DOHH2 (cell line): ENCODE measurements at regions not wholly inside any gene's neighbourhood (a gene's known extent, or its start where the extent isn't known, plus 50 kb on each side); places are given as distances from the start of the nearest gene placed in this dataset.
"Not testable (repeated sequence)": the region's sequence is repeated elsewhere in the genome, so short reads cannot be mapped to it uniquely, and the experiment has no call there.

Source experiments
- CTCF ChIP-seq: fragments of 200-600 bp; sonication (generic); IDR thresholded peaks from one replicate; pipeline ENCODE4 v1.5.1; 2014; ENCODE audit warnings: antibody characterized with exemption, mild to moderate bottlenecking, low read depth, low read length; ENCODE audit not compliant: poor library complexity, severe bottlenecking
- EZH2phosphoT487 ChIP-seq: fragments of 200-600 bp; sonication (generic); IDR thresholded peaks from 2 replicates; pipeline ENCODE4 v1.6.1; 2017; ENCODE audit warnings: borderline replicate concordance, mild to moderate bottlenecking, antibody characterized with exemption, low read length, moderate library complexity, mixed read lengths

- TF ChIP-seq CTCF, EZH2phosphoT487: not testable (repeated sequence)
Measured at GRCh38 chr5:152026328-152027024, 101.8 kb upstream of the GLRA1 start.
